ENCODE measurements at regions not wholly inside any gene's neighbourhood (a gene's known extent, or its start where the extent isn't known, plus 50 kb on each side); places are given as distances from the start of the nearest gene placed in this dataset.

GRCh38 chr6:144613859-144614258 is 328.7 kb downstream of the UTRN start:
- no peak for TF ChIP-seq CTCF (IDR thresholded peaks at IDR 0.05)
- TF ChIP-seq ZFX (IDR thresholded peaks at IDR 0.05; ENCODE audit: borderline replicate concordance): no peak

Measured in 22Rv1 (cell line).